ENCODE measurements at regions not wholly inside any gene's neighbourhood (a gene's known extent, or its start where the extent isn't known, plus 50 kb on each side); places are given as distances from the start of the nearest gene placed in this dataset.

DNA sequence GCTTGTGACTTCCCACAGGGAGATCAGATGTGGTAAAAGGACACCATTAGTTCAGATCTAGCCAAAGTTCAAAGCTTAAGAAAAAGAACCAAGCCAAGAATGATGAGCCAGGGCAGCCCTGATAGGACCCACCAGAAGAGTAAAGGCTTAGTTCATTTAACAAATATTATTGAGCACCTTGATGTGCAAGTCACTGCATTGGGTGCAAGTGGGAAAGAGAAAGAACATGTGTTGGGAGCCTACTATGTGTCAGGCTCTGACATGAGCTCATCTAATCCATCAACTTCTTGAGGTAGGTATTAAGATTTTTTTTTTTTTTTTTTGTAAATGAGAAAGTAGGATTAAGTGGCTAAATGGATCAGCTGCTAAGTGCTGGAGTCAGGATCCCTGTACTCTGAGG, 53.4 kb upstream of the PIAS1 start:
- Histone ChIP-seq H3K4me3 (ENCODE audit: low read length in 2 of 2) (no peak overlapping the region), H3K36me3 (ENCODE audit: control insufficient read depth in 1 of 2, insufficient read depth in 2 of 2, low read length in 1 of 2) (no peaks in the 10 kb centered on the region), H3K9me3 (ENCODE audit: control insufficient read depth, low read length) (no peaks in the 10 kb centered on the region), H3K27me3 (ENCODE audit: control insufficient read depth in 1 of 2, insufficient read depth in 2 of 2, low read length in 1 of 2) (no peaks in the 10 kb centered on the region), H3K4me1 (ENCODE audit: control insufficient read depth in 1 of 2, insufficient read depth in 2 of 2, low read length in 2 of 2) (peaks cover 0 to 3% of the 10 kb centered on the region in 2 donors), H3K27ac (ENCODE audit: low read depth in 1 of 2, low read length in 2 of 2) (no peak overlapping the region)
- DNase-seq (no peak), ATAC-seq (ENCODE audit: low FRiP score) (no peak)
- intact Hi-C loops (cut with DNase I), result no loop called here

DNA sequence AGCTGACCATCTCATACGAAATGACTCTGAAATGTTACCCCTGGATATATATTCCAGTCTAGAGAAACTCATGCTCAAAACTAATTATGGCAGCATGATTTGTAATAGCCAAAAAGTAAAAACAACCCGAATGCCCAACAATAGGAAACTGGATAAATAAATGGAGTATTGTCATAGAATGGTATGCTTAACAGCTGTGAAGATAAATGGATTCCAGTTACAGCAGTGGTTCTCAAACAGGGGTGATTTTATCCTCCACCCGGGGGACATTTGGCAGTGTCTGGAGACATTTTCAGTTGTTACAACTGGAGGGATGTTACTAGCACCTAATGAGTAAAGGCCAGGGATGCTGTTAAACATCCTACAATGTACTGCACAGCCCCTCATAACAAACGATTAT, 52.3 kb upstream of the PIAS1 start:
- DNase-seq (no peak), ATAC-seq (ENCODE audit: low FRiP score) (no peak)
- 80 to 87% methylated on average over 4 of the region's 4 CpGs for WGBS, 2 donors
- Histone ChIP-seq H3K4me3 (ENCODE audit: low read length in 2 of 2) (no peak overlapping the region), H3K27ac (ENCODE audit: low read depth in 1 of 2, low read length in 2 of 2) (no peak overlapping the region), H3K36me3 (ENCODE audit: control insufficient read depth in 1 of 2, insufficient read depth in 2 of 2, low read length in 1 of 2) (no peaks in the 10 kb centered on the region), H3K9me3 (ENCODE audit: control insufficient read depth, low read length) (no peaks in the 10 kb centered on the region), H3K27me3 (ENCODE audit: control insufficient read depth in 1 of 2, insufficient read depth in 2 of 2, low read length in 1 of 2) (no peaks in the 10 kb centered on the region), H3K4me1 (ENCODE audit: control insufficient read depth in 1 of 2, insufficient read depth in 2 of 2, low read length in 2 of 2) (peaks cover 0 to 3% of the 10 kb centered on the region in 2 donors)
- intact Hi-C loops (cut with DNase I), result no loop called here

DNA sequence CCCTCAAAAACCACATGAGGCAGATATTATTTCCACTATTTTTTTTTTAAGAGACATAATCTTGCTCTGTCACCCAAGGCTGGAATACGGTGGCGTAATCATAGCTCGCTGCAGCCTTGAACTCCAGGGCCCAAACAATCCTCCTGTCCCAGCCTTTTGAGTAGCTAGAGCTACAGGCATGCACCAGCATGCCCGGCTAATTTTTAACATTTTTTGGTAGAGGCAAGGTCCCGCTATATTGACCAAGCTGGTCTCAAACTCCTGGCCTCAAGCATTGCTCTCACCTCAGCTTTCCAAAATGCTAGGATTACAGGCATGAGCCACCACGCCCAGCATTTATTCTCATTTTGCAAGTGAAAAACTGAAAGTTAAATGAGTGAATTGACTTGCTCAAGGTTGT, 50.8 kb upstream of the PIAS1 start:
- Histone ChIP-seq H3K4me3 (ENCODE audit: low read length in 2 of 2) (no peak overlapping the region), H3K36me3 (ENCODE audit: control insufficient read depth in 1 of 2, insufficient read depth in 2 of 2, low read length in 1 of 2) (no peaks in the 10 kb centered on the region), H3K27me3 (ENCODE audit: control insufficient read depth in 1 of 2, insufficient read depth in 2 of 2, low read length in 1 of 2) (no peaks in the 10 kb centered on the region), H3K9me3 (ENCODE audit: control insufficient read depth, low read length) (no peaks in the 10 kb centered on the region), H3K4me1 (ENCODE audit: control insufficient read depth in 1 of 2, insufficient read depth in 2 of 2, low read length in 2 of 2) (peaks cover 0 to 3% of the 10 kb centered on the region in 2 donors), H3K27ac (ENCODE audit: low read depth in 1 of 2, low read length in 2 of 2) (no peak overlapping the region)
- DNase-seq (no peak), ATAC-seq (ENCODE audit: low FRiP score) (no peak)
- intact Hi-C loops (cut with DNase I), result no loop called here
- WGBS, 2 donors, result 97 to 98% methylated on average over 6 of the region's 6 CpGs

All from aorta (tissue), 5 donors.